ENCODE measurements at regions not wholly inside any gene's neighbourhood (a gene's known extent, or its start where the extent isn't known, plus 50 kb on each side); places are given as distances from the start of the nearest gene placed in this dataset.

DNA sequence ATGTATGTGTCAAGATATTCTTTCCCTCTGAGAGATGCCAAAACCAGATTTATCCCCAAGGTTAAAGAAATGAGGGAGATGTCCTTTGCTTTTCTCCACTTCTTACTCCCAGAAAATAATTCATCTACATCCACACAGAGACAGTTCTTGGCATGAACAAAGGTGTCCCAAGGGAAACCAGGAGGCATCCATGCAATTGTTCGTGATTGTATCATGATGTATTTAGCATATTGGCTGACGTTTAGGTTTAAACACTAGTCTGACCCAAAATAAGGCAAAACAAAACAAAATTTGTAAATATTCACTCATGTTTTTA, 223.9 kb downstream of the C7orf25 start:
- Histone ChIP-seq H3K9ac (ENCODE audit: low read length) (no peak overlapping the region), H2AFZ (ENCODE audit: low read depth, low read length, poor library complexity, severe bottlenecking) (no peak overlapping the region), H3K4me1 (ENCODE audit: control insufficient read depth in 1 of 2, insufficient read depth in 2 of 2, low read length in 2 of 2) (no peaks in the 10 kb centered on the region), H4K20me1 (ENCODE audit: insufficient read depth) (no peaks in the 10 kb centered on the region), H3K9me2 (ENCODE audit: insufficient read depth) (no peaks in the 10 kb centered on the region), H3K79me2 (ENCODE audit: insufficient read depth, low read length) (no peaks in the 10 kb centered on the region), H3K36me3 (ENCODE audit: control insufficient read depth in 1 of 2, insufficient read depth in 2 of 2, low read length in 2 of 2) (no peaks in the 10 kb centered on the region), H3K4me3 (replicated peaks in 1 of 2; ENCODE audit: low read depth in 1 of 2, low read length in 2 of 2) (no peak overlapping the region), H3K9me3 (ENCODE audit: control insufficient read depth in 1 of 2, insufficient read depth in 1 of 2, low read depth in 1 of 2, low read length in 2 of 2) (no peaks in the 10 kb centered on the region), H3K27me3 (ENCODE audit: insufficient read depth, low read length) (no peaks in the 10 kb centered on the region; the same call in 1 of the 2 replicates), H3K4me2 (ENCODE audit: low read length) (no peak overlapping the region), H3K27ac (ENCODE audit: low read depth, low read length) (no peak overlapping the region)
- intact Hi-C loops (cut with micrococcal nuclease) = no loop called here
- no peak for TF ChIP-seq SP1 (IDR thresholded peaks at IDR 0.05; ENCODE audit: low read depth)
- no peak for TF ChIP-seq ZBTB33 (IDR thresholded peaks at IDR 0.05; ENCODE audit: extremely low read depth, insufficient replicate concordance, low read length)
- no peak for TF ChIP-seq POLR2A (IDR thresholded peaks at IDR 0.05; ENCODE audit: borderline replicate concordance, extremely low read depth, insufficient read depth, insufficient read length)
- no peak for TF ChIP-seq SIN3A (IDR thresholded peaks at IDR 0.05; ENCODE audit: low read depth)
- TF ChIP-seq EGR1 (IDR thresholded peaks at IDR 0.05; ENCODE audit: low read depth) = no peak
- no peak for TF ChIP-seq ELF1 (IDR thresholded peaks at IDR 0.05; ENCODE audit: borderline replicate concordance, low read depth)
- TF ChIP-seq, protein P1, sequence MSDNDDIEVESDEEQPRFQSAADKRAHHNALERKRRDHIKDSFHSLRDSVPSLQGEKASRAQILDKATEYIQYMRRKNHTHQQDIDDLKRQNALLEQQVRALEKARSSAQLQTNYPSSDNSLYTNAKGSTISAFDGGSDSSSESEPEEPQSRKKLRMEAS (IDR thresholded peaks at IDR 0.05) = no peak
- no peak for TF ChIP-seq EZH2phosphoT487 (IDR thresholded peaks at IDR 0.05; ENCODE audit: borderline replicate concordance)
- TF ChIP-seq CBX3 (IDR thresholded peaks at IDR 0.05; ENCODE audit: low read depth) = no peak
- TF ChIP-seq FOSL1 (IDR thresholded peaks at IDR 0.05; ENCODE audit: low read depth) = no peak
- no peak for TF ChIP-seq YY1 (IDR thresholded peaks at IDR 0.05; ENCODE audit: extremely low read depth, insufficient replicate concordance, low read depth, low read length)
- no peak for TF ChIP-seq TCF7L2 (IDR thresholded peaks at IDR 0.05; ENCODE audit: borderline replicate concordance, extremely low read depth, insufficient read depth, insufficient read length)
- TF ChIP-seq EZH2 (IDR thresholded peaks at IDR 0.05) = no peak
- TF ChIP-seq JUND (IDR thresholded peaks at IDR 0.05) = no peak
- no peak for TF ChIP-seq POLR2AphosphoS5 (IDR thresholded peaks at IDR 0.05; ENCODE audit: low read depth, low read length)
- no peak for TF ChIP-seq REST (IDR thresholded peaks at IDR 0.05; ENCODE audit: low read depth)
- no TSS peak for BruUV-seq (replicated peaks)
- no peak for DNase-seq (ENCODE audit: low read depth, low spot score)
- CTCF ChIA-PET = no interaction called here
- RAD21 ChIA-PET (ENCODE audit: low non-redundant PET in 1 of 2, low total read pairs in 2 of 2, uncharacterized antibody in 2 of 2, unreplicated experiment in 2 of 2) = no interaction called here
- no peak for ATAC-seq
- POLR2A ChIA-PET = no interaction called here
